SK-N-SH treated with all-trans-retinoic acid at 6 μM for 48 hours (cell line): ENCODE measurements at regions not wholly inside any gene's neighbourhood (a gene's known extent, or its start where the extent isn't known, plus 50 kb on each side); places are given as distances from the start of the nearest gene placed in this dataset.

Experiments
- BACH2 ChIP-seq: fragments of 250-450 bp; sonication (Bioruptor Pico); IDR thresholded peaks from 2 replicates; pipeline ENCODE4 v1.9.0; 2021; ENCODE audit warnings: mild to moderate bottlenecking, borderline replicate concordance
- CSDC2 ChIP-seq: fragments of 250-450 bp; sonication (Bioruptor Pico); IDR thresholded peaks from 2 replicates; pipeline ENCODE4 v1.5.0; 2020; ENCODE audit warnings: mild to moderate bottlenecking, moderate library complexity
- RARB ChIP-seq: fragments of 250-450 bp; sonication (Bioruptor Pico); IDR thresholded peaks from 2 replicates; pipeline ENCODE4 v1.8.0; 2021; ENCODE audit warnings: mild to moderate bottlenecking, moderate library complexity
- ZC3H10 ChIP-seq: fragments of 250-450 bp; sonication (Bioruptor Pico); IDR thresholded peaks from 2 replicates; pipeline ENCODE4 v1.5.1; 2021; ENCODE audit warnings: mild to moderate bottlenecking, moderate library complexity
- ZFP3 ChIP-seq: fragments of 250-450 bp; sonication (Bioruptor Pico); IDR thresholded peaks from 2 replicates; pipeline ENCODE4 v1.5.0; 2020; ENCODE audit warnings: mild to moderate bottlenecking, moderate library complexity
- ZNF565 ChIP-seq: fragments of 450-650 bp; formaldehyde crosslinking; conservative IDR thresholded peaks from 2 replicates; pipeline ENCODE4 v1.5.0; 2020; ENCODE audit warnings: low read depth, mild to moderate bottlenecking, moderate library complexity
- ZNF8 ChIP-seq: fragments of 450-650 bp; formaldehyde crosslinking; IDR thresholded peaks from 2 replicates; pipeline ENCODE4 v1.5.0; 2020; ENCODE audit warnings: mild to moderate bottlenecking, moderate library complexity
- TF ChIP-seq, protein P1 (sequence below): fragments of 250-450 bp; sonication (Bioruptor Pico); IDR thresholded peaks from 2 replicates; pipeline ENCODE4 v1.5.1; 2021; ENCODE audit warnings: mild to moderate bottlenecking, moderate library complexity
- TF ChIP-seq, protein P2 (sequence below): fragments of 250-450 bp; sonication (Bioruptor Pico); IDR thresholded peaks from 2 replicates; pipeline ENCODE4 v1.8.0; 2021; ENCODE audit warnings: low read depth, mild to moderate bottlenecking, moderate library complexity, borderline replicate concordance
- TF ChIP-seq, protein P3 (sequence below): fragments of 250-450 bp; sonication (Bioruptor Pico); IDR thresholded peaks from 2 replicates; pipeline ENCODE4 v1.8.0; 2020; ENCODE audit warnings: mild to moderate bottlenecking, moderate library complexity, borderline replicate concordance

DNA sequence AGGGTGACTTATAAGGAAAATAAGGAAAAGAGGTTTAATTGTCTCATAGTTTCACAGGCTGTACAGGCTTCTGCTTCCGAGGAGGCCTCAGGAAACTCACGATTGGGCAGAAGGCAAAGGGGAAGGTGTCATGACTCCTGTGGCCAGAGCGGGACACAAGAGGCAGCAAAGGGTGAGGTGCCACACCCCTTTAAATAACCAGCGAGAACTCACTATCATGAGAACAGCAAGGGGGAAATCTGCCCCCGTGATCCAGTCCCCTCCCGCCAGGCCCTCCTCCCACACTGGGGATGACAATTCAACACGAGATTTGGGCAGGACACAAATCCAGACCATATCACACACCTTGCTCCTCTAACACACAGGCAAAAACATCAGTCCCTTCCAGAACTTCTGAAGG is 254.0 kb downstream of the DLL1 start:
- TF ChIP-seq RARB (CRISPR knock-in tag) (no peak), BACH2 (CRISPR knock-in tag) (no peak), ZFP3 (CRISPR knock-in tag) (no peak), CSDC2 (CRISPR knock-in tag) (no peak), ZNF565 (CRISPR knock-in tag) (no peak), ZNF8 (CRISPR knock-in tag) (no peak), ZC3H10 (CRISPR knock-in tag) (no peak)
- TF ChIP-seq, protein P1, sequence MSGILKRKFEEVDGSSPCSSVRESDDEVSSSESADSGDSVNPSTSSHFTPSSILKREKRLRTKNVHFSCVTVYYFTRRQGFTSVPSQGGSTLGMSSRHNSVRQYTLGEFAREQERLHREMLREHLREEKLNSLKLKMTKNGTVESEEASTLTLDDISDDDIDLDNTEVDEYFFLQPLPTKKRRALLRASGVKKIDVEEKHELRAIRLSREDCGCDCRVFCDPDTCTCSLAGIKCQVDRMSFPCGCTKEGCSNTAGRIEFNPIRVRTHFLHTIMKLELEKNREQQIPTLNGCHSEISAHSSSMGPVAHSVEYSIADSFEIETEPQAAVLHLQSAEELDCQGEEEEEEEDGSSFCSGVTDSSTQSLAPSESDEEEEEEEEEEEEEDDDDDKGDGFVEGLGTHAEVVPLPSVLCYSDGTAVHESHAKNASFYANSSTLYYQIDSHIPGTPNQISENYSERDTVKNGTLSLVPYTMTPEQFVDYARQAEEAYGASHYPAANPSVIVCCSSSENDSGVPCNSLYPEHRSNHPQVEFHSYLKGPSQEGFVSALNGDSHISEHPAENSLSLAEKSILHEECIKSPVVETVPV (CRISPR knock-in tag): no peak
- TF ChIP-seq, protein P2, sequence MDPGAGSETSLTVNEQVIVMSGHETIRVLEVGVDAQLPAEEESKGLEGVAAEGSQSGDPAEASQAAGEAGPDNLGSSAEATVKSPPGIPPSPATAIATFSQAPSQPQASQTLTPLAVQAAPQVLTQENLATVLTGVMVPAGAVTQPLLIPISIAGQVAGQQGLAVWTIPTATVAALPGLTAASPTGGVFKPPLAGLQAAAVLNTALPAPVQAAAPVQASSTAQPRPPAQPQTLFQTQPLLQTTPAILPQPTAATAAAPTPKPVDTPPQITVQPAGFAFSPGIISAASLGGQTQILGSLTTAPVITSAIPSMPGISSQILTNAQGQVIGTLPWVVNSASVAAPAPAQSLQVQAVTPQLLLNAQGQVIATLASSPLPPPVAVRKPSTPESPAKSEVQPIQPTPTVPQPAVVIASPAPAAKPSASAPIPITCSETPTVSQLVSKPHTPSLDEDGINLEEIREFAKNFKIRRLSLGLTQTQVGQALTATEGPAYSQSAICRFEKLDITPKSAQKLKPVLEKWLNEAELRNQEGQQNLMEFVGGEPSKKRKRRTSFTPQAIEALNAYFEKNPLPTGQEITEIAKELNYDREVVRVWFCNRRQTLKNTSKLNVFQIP (CRISPR knock-in tag): no peak
- TF ChIP-seq, protein P3, sequence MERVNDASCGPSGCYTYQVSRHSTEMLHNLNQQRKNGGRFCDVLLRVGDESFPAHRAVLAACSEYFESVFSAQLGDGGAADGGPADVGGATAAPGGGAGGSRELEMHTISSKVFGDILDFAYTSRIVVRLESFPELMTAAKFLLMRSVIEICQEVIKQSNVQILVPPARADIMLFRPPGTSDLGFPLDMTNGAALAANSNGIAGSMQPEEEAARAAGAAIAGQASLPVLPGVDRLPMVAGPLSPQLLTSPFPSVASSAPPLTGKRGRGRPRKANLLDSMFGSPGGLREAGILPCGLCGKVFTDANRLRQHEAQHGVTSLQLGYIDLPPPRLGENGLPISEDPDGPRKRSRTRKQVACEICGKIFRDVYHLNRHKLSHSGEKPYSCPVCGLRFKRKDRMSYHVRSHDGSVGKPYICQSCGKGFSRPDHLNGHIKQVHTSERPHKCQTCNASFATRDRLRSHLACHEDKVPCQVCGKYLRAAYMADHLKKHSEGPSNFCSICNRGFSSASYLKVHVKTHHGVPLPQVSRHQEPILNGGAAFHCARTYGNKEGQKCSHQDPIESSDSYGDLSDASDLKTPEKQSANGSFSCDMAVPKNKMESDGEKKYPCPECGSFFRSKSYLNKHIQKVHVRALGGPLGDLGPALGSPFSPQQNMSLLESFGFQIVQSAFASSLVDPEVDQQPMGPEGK (CRISPR knock-in tag): no peak
